Fibroblast of skin of left quadriceps (primary cell): ENCODE measurements at regions not wholly inside any gene's neighbourhood (a gene's known extent, or its start where the extent isn't known, plus 50 kb on each side); places are given as distances from the start of the nearest gene placed in this dataset.

Experiments used
- DNase-seq, 2 experiments: peaks; one replicate each; pipeline ENCODE4 v3.0.0-alpha.2; 2013; ENCODE audit warnings: low read depth in 2 of 2

GRCh38 chr3:189117087-189117486 is 54.7 kb upstream of the TPRG1 start:
- DNase-seq = no peak

DNA sequence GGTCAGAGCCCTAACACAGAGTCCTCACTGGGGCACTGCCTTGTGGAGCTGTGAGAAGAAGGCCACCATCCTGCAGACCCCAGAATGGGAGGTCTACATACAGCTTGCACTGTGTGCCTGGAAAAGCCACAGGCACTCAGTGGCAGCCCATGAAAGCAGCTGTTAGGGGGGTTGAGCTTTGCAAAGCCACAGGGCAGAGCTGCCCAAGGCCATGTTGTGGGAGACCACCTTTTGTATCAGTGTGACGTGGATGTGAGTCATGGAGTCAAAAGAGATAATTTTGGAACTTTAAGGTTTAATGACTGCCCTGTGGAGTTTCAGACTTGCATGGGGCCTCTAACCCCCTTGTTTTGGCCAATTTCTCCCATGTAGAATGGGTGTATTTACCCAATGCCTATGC is 52.9 kb upstream of the TPRG1 start:
- DNase-seq = no peak

GRCh38 chr3:189119950-189120349 is 51.8 kb upstream of the TPRG1 start:
- no peak for DNase-seq

DNA sequence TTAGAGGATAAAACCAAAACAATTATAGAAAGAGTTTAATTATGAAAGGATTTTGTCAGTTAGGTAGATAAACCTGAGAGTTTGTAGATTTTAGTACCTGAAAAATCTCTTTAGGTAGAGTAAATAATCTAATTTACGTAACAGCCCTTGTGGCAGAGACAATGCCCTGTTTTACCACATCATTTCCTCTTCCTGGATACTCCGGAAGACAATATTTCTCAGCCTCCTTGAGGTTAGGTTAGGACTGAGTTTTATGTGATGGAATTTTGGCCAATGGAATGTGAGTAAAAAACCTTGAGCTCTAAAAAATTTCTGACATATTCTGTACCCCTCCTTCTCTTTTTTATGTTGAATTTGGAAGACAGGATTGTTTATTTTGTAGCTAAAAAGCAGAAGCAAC is 50.7 kb upstream of the TPRG1 start:
- DNase-seq = no peak
